GM12874 (cell line): ENCODE measurements at regions not wholly inside any gene's neighbourhood (a gene's known extent, or its start where the extent isn't known, plus 50 kb on each side); places are given as distances from the start of the nearest gene placed in this dataset.

ENCODE experiments used
- CTCF ChIP-seq: IDR thresholded peaks from 2 replicates; pipeline ENCODE4 v1.5.1; 2011; ENCODE audit warnings: low read depth, mild to moderate bottlenecking, control low read depth, low read length, moderate library complexity; ENCODE audit not compliant: insufficient read depth

- no peak for TF ChIP-seq CTCF
Measured at GRCh38 chr7:13541326-13541725, 448.1 kb downstream of the ETV1 start.

- no peak for TF ChIP-seq CTCF
Measured at GRCh38 chr7:13542451-13542850, 447.0 kb downstream of the ETV1 start.

GRCh38 chr7:13551503-13551902 is 438.0 kb downstream of the ETV1 start:
- TF ChIP-seq CTCF, result no peak

GRCh38 chr7:13560441-13560840 is 429.0 kb downstream of the ETV1 start:
- TF ChIP-seq CTCF, result no peak

- no peak for TF ChIP-seq CTCF
Measured at GRCh38 chr7:13563257-13563656, 426.2 kb downstream of the ETV1 start.

- TF ChIP-seq CTCF, result no peak
Measured at GRCh38 chr7:13563680-13564079, 425.8 kb downstream of the ETV1 start.

GRCh38 chr7:13577566-13578145 is 411.8 kb downstream of the ETV1 start:
- no peak for TF ChIP-seq CTCF
